Ishikawa (cell line): ENCODE measurements at regions not wholly inside any gene's neighbourhood (a gene's known extent, or its start where the extent isn't known, plus 50 kb on each side); places are given as distances from the start of the nearest gene placed in this dataset.

ENCODE experiments used
- CEBPB ChIP-seq: IDR thresholded peaks from 2 replicates; pipeline ENCODE4 v1.6.1; 2012
- CREB1 ChIP-seq: IDR thresholded peaks from 2 replicates; pipeline ENCODE4 v1.6.1; 2012; ENCODE audit warnings: low read depth
- EP300 ChIP-seq: IDR thresholded peaks from 2 replicates; pipeline ENCODE4 v1.6.1; 2012; ENCODE audit warnings: borderline replicate concordance
- FOXM1 ChIP-seq: IDR thresholded peaks from 2 replicates; pipeline ENCODE4 v1.6.1; 2012; ENCODE audit warnings: low read depth, borderline replicate concordance
- MAX ChIP-seq: IDR thresholded peaks from 2 replicates; pipeline ENCODE4 v1.6.1; 2012
- RAD21 ChIP-seq: IDR thresholded peaks from 2 replicates; pipeline ENCODE4 v1.6.1; 2012; ENCODE audit warnings: low read depth
- REST ChIP-seq: IDR thresholded peaks from 2 replicates; pipeline ENCODE4 v1.6.1; 2012; ENCODE audit warnings: low read depth, mild to moderate bottlenecking
- TAF1 ChIP-seq: IDR thresholded peaks from 2 replicates; pipeline ENCODE4 v1.6.1; 2012; ENCODE audit warnings: low read depth, mild to moderate bottlenecking
- TCF12 ChIP-seq: IDR thresholded peaks from 2 replicates; pipeline ENCODE4 v1.6.1; 2012; ENCODE audit warnings: low read depth
- TEAD4 ChIP-seq: IDR thresholded peaks from 2 replicates; pipeline ENCODE4 v1.6.1; 2012
- USF1 ChIP-seq: IDR thresholded peaks from 2 replicates; pipeline ENCODE4 v1.6.1; 2012
- YY1 ChIP-seq: IDR thresholded peaks from 2 replicates; pipeline ENCODE4 v1.6.1; 2012; ENCODE audit warnings: low read depth

GRCh38 chr15:53115563-53115962 is 325.4 kb upstream of the ONECUT1 start:
- no peak for TF ChIP-seq YY1
- no peak for TF ChIP-seq FOXM1
- no peak for TF ChIP-seq EP300
- TF ChIP-seq REST = no peak
- no peak for TF ChIP-seq CEBPB
- no peak for TF ChIP-seq TCF12
- TF ChIP-seq TAF1 = no peak
- TF ChIP-seq RAD21 = no peak
- no peak for TF ChIP-seq CREB1
- TF ChIP-seq TEAD4 = no peak
- TF ChIP-seq MAX = no peak
- no peak for TF ChIP-seq USF1
